HL-60 (cell line): ENCODE measurements at regions not wholly inside any gene's neighbourhood (a gene's known extent, or its start where the extent isn't known, plus 50 kb on each side); places are given as distances from the start of the nearest gene placed in this dataset.

ENCODE experiments used
- DNase-seq, 2 experiments: peaks; one replicate each; pipeline ENCODE4 v3.0.0-alpha.2; 2010 to 2020; ENCODE audit warnings: low read depth in 1 of 2, low spot score in 1 of 2
- H3K27ac ChIP-seq: fragments of 250-450 bp; sonication (Bioruptor Pico); replicated peaks from 2 replicates; pipeline ENCODE4 v1.5.1; 2020; ENCODE audit warnings: mild to moderate bottlenecking, moderate library complexity
- H3K27me3 ChIP-seq: fragments of 250-450 bp; sonication (Bioruptor Pico); 2 replicates; pipeline ENCODE4 v1.5.1; 2021; ENCODE audit warnings: mild to moderate bottlenecking, moderate library complexity; ENCODE audit not compliant: insufficient read depth, poor library complexity, severe bottlenecking
- H3K4me3 ChIP-seq: replicated peaks from 2 replicates; pipeline ENCODE4 v1.5.1; 2011; ENCODE audit warnings: mild to moderate bottlenecking, control low read depth, low read length; ENCODE audit not compliant: insufficient read depth
- GABPA ChIP-seq: IDR thresholded peaks from 2 replicates; pipeline ENCODE4 v1.6.1; 2012; ENCODE audit warnings: low read depth
- POLR2AphosphoS5 ChIP-seq: IDR thresholded peaks from 2 replicates; pipeline ENCODE4 v1.6.1; 2012; ENCODE audit warnings: low read depth
- SPI1 ChIP-seq: IDR thresholded peaks from 2 replicates; pipeline ENCODE4 v1.6.1; 2012; ENCODE audit warnings: low read depth, mild to moderate bottlenecking, borderline replicate concordance
- TF ChIP-seq, protein P1 (sequence below): IDR thresholded peaks from 2 replicates; pipeline ENCODE4 v1.6.1; 2012; ENCODE audit warnings: low read depth; ENCODE audit not compliant: insufficient replicate concordance
- TF ChIP-seq, protein P2 (sequence below): IDR thresholded peaks from one replicate; pipeline ENCODE4 v1.5.1; 2011; ENCODE audit warnings: low read length, control low read depth, inconsistent platforms; ENCODE audit not compliant: insufficient read depth

DNA sequence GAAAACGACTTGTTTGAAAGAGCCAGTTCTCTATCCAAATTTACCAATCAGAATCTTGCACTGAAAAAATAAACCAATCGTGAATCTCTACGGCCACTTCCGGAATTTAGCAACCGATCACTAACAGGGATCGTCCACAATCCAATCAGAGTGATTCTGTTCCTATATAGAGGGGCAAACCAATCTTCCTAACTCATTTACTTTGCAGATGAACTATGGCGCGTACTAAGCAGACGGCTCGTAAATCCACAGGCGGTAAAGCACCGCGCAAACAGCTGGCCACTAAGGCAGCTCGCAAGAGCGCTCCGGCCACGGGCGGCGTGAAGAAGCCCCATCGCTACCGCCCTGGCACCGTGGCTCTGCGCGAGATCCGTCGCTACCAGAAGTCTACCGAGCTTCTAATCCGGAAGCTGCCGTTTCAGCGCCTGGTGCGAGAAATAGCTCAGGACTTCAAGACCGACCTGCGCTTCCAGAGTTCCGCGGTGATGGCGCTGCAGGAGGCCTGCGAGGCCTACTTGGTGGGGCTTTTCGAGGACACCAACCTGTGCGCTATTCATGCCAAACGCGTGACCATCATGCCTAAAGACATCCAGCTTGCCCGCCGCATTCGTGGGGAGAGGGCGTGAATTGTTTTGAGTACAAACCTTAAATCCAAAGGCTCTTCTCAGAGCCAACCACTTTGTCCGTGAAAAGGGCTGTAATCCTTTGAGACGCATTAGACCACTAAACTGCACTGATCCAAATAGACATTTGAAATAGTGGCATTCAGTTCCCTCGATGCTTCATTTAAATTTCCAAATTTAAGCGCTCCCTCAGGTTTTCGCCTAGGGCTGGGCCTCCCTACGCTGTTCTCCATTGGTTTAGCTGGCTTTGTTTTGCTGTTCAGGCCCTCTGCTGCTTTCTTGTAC, 138.0 kb downstream of the HFE start:
- Histone ChIP-seq H3K4me3 (no peak overlapping the region), H3K27ac (no peak overlapping the region), H3K27me3 (no peaks in the 10 kb centered on the region)
- TF ChIP-seq, protein P1, sequence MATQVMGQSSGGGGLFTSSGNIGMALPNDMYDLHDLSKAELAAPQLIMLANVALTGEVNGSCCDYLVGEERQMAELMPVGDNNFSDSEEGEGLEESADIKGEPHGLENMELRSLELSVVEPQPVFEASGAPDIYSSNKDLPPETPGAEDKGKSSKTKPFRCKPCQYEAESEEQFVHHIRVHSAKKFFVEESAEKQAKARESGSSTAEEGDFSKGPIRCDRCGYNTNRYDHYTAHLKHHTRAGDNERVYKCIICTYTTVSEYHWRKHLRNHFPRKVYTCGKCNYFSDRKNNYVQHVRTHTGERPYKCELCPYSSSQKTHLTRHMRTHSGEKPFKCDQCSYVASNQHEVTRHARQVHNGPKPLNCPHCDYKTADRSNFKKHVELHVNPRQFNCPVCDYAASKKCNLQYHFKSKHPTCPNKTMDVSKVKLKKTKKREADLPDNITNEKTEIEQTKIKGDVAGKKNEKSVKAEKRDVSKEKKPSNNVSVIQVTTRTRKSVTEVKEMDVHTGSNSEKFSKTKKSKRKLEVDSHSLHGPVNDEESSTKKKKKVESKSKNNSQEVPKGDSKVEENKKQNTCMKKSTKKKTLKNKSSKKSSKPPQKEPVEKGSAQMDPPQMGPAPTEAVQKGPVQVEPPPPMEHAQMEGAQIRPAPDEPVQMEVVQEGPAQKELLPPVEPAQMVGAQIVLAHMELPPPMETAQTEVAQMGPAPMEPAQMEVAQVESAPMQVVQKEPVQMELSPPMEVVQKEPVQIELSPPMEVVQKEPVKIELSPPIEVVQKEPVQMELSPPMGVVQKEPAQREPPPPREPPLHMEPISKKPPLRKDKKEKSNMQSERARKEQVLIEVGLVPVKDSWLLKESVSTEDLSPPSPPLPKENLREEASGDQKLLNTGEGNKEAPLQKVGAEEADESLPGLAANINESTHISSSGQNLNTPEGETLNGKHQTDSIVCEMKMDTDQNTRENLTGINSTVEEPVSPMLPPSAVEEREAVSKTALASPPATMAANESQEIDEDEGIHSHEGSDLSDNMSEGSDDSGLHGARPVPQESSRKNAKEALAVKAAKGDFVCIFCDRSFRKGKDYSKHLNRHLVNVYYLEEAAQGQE: no peak
- no peak for TF ChIP-seq POLR2AphosphoS5
- TF ChIP-seq SPI1: no peak
- TF ChIP-seq GABPA: no peak
- TF ChIP-seq, protein P2, sequence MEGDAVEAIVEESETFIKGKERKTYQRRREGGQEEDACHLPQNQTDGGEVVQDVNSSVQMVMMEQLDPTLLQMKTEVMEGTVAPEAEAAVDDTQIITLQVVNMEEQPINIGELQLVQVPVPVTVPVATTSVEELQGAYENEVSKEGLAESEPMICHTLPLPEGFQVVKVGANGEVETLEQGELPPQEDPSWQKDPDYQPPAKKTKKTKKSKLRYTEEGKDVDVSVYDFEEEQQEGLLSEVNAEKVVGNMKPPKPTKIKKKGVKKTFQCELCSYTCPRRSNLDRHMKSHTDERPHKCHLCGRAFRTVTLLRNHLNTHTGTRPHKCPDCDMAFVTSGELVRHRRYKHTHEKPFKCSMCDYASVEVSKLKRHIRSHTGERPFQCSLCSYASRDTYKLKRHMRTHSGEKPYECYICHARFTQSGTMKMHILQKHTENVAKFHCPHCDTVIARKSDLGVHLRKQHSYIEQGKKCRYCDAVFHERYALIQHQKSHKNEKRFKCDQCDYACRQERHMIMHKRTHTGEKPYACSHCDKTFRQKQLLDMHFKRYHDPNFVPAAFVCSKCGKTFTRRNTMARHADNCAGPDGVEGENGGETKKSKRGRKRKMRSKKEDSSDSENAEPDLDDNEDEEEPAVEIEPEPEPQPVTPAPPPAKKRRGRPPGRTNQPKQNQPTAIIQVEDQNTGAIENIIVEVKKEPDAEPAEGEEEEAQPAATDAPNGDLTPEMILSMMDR: no peak
- no peak for DNase-seq

DNA sequence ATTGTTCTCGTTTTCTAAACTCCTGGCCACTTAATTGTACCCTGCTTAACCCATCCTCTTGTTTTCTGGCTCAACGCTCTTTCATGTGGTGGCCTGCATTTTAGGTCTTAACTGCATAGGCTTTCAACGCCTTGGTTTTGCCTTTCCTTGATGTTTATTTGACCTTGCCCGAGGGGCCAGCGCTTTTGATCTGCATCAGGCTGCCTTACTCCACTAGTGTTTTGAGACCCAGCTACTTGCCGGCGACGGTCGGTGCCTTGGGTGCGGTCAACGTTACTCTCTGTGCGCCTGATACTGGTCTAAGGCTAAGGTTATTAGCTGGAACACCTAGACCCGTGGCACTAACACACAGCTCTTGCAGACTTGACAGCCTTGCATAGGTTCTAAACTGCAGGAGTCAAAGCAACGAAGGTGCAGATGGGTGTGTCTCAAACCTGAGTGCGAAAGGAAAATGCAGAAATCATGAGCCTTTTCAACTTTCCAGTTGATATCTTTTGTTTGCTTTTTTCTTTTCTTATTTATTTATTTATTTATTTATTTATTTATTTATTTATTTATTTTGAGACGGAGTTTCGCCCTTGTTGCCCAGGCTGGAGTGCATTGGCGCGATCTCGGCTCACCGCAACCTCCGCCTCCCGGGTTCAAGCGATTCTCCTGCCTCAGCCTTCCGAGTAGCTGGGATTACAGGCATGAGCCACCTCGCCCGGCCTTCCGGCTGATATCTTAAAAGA, 138.8 kb downstream of the HFE start:
- Histone ChIP-seq H3K27ac (no peak overlapping the region), H3K4me3 (no peak overlapping the region), H3K27me3 (no peaks in the 10 kb centered on the region)
- DNase-seq: no peak
- no peak for TF ChIP-seq SPI1
- TF ChIP-seq, protein P2: no peak
- no peak for TF ChIP-seq POLR2AphosphoS5
- no peak for TF ChIP-seq GABPA
- TF ChIP-seq, protein P1: no peak

DNA sequence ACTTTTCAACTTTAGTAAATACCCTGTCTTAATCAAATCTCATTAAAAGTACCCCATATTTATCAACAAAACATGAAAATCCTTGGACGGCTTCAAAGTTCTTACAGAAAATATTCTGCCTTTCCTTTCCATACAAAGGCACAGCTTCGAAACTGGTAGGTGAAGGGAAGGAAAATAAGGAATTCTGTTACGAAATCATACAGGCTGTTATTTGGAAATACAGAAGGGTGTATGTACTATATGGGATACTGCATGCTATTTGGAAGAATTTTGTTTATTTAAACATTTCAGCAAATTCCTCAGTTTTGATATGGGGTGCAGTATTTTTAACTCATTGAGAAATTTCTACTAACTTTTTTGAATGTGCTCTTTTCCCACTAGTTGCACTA, 138.4 kb upstream of the BTN3A2 start:
- TF ChIP-seq, protein P1: no peak
- TF ChIP-seq POLR2AphosphoS5 (no peak), GABPA (no peak), SPI1 (no peak)
- TF ChIP-seq, protein P2: no peak
- Histone ChIP-seq H3K27me3 (no peaks in the 10 kb centered on the region), H3K27ac (no peak overlapping the region), H3K4me3 (no peak overlapping the region)
- no peak for DNase-seq
